Osteoblast (primary cell): ENCODE measurements at regions not wholly inside any gene's neighbourhood (a gene's known extent, or its start where the extent isn't known, plus 50 kb on each side); places are given as distances from the start of the nearest gene placed in this dataset.

Experiments
- DNase-seq: peaks from one replicate; pipeline ENCODE4 v3.0.0; 2011; ENCODE audit warnings: low spot score, mixed read lengths; ENCODE audit not compliant: insufficient read length; ENCODE audit errors: missing footprints
- H2AFZ ChIP-seq: 2 replicates; pipeline ENCODE4 v1.6.0; 2011; ENCODE audit warnings: mild to moderate bottlenecking, low read length
- H3K27ac ChIP-seq: 2 replicates; pipeline ENCODE4 v1.5.1; 2011; ENCODE audit warnings: mild to moderate bottlenecking, low read depth, low read length, moderate library complexity
- H3K27me3 ChIP-seq: 2 replicates; pipeline ENCODE4 v1.6.0; 2012; ENCODE audit warnings: mild to moderate bottlenecking, control low read depth, inconsistent platforms, low read length, moderate library complexity; ENCODE audit not compliant: insufficient read depth
- H3K36me3 ChIP-seq: 2 replicates; pipeline ENCODE4 v1.5.1; 2011; ENCODE audit warnings: mild to moderate bottlenecking, low read length, control low read depth, moderate library complexity; ENCODE audit not compliant: insufficient read depth
- H3K4me1 ChIP-seq: 2 replicates; pipeline ENCODE4 v1.5.1; 2011; ENCODE audit warnings: mild to moderate bottlenecking, low read length, control low read depth, moderate library complexity; ENCODE audit not compliant: insufficient read depth
- H3K4me2 ChIP-seq: 2 replicates; pipeline ENCODE4 v1.6.0; 2011; ENCODE audit warnings: mild to moderate bottlenecking, low read length; ENCODE audit not compliant: insufficient read depth
- H3K4me3 ChIP-seq: fragments of 200-600 bp; sonication (generic); 3 replicates; pipeline ENCODE4 v1.5.1; 2012; ENCODE audit warnings: mild to moderate bottlenecking, low read length, inconsistent platforms; ENCODE audit not compliant: insufficient read depth
- H3K79me2 ChIP-seq: 2 replicates; pipeline ENCODE4 v1.6.0; 2012; ENCODE audit warnings: mild to moderate bottlenecking, low read length, control low read depth, inconsistent platforms; ENCODE audit not compliant: insufficient read depth
- H3K9me3 ChIP-seq: 2 replicates; pipeline ENCODE4 v1.5.1; 2011; ENCODE audit warnings: low read depth, low read length, control low read depth
- H4K20me1 ChIP-seq: 2 replicates; pipeline ENCODE4 v1.6.0; 2012; ENCODE audit warnings: mild to moderate bottlenecking, low read length, control low read depth; ENCODE audit not compliant: insufficient read depth
- TF ChIP-seq, protein P1 (sequence below): IDR thresholded peaks from 2 replicates; pipeline ENCODE4 v1.5.1; 2011; ENCODE audit warnings: mild to moderate bottlenecking, low read depth, low read length, moderate library complexity; ENCODE audit errors: extremely low read depth

DNA sequence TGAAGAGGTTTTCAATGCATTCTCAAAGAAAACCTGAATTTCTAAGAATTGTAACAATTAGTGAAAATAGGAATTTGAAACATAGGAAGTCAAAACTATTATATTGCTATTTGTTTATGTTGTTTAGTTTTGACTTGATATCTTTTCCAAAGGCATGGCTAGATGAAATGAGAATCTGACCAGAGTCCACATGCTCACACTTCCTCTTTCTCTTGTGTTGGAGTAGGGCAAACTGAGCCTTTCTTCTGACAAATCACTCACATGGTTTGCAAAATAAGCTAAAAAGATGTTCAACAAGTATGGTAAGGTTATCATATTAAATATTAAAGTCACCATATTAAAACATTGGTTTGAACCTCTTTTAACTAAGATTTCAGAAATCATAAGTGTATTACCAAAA lies 512.6 kb downstream of the ISL1 start:
- no peaks in the 10 kb centered on the region for H3K27me3 ChIP-seq
- no peaks in the 10 kb centered on the region for H3K79me2 ChIP-seq
- H3K9me3 ChIP-seq: no peaks in the 10 kb centered on the region
- TF ChIP-seq, protein P1, sequence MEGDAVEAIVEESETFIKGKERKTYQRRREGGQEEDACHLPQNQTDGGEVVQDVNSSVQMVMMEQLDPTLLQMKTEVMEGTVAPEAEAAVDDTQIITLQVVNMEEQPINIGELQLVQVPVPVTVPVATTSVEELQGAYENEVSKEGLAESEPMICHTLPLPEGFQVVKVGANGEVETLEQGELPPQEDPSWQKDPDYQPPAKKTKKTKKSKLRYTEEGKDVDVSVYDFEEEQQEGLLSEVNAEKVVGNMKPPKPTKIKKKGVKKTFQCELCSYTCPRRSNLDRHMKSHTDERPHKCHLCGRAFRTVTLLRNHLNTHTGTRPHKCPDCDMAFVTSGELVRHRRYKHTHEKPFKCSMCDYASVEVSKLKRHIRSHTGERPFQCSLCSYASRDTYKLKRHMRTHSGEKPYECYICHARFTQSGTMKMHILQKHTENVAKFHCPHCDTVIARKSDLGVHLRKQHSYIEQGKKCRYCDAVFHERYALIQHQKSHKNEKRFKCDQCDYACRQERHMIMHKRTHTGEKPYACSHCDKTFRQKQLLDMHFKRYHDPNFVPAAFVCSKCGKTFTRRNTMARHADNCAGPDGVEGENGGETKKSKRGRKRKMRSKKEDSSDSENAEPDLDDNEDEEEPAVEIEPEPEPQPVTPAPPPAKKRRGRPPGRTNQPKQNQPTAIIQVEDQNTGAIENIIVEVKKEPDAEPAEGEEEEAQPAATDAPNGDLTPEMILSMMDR: no peak
- H3K4me1 ChIP-seq: no peaks in the 10 kb centered on the region
- no peak overlapping the region for H3K4me2 ChIP-seq
- no peak for DNase-seq
- H3K36me3 ChIP-seq: no peaks in the 10 kb centered on the region
- no peak overlapping the region for H3K4me3 ChIP-seq
- H3K27ac ChIP-seq: no peak overlapping the region
- H4K20me1 ChIP-seq: no peaks in the 10 kb centered on the region
- H2AFZ ChIP-seq: no peak overlapping the region

DNA sequence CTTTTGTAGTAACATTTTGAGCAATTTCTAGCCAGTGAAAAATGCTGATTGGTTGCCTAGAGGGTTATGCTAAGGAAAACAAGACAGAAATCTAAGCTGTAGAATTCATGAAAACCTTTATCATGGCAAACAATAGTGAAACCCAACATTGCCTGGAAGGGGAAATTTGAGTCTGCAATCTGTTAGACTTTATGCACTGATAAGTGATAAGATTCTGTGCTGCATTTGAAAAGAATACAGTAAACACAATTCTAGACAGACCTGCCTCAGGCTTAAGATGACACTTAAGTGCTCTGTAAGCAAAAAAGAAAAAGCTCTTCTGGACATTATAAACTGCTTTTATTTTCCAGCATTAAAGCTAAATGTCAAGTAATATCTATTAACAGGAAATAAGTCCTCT lies 519.3 kb downstream of the ISL1 start:
- TF ChIP-seq, protein P1: no peak
- DNase-seq: no peak

DNA sequence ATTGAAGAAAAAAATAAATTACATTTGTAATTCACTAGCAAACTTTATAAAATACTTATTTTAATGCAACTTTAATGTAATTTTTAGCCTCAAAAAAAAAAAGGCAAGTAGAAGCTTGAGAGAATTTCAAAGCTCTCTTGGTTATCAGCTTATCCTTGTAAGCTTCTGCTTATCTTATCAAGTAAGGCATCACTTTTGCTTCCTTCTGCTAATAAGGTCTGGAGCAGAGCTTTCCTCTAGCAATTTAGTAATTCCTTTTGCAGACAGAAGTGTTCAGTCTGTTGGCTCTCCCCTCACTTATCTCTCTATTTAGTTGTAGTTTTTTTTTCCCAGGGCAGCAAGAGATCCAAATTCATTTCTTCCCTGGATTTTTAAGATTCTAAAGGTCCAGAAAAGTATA lies 525.0 kb downstream of the ISL1 start:
- DNase-seq: no peak
- H3K4me2 ChIP-seq: no peak overlapping the region
- no peak overlapping the region for H2AFZ ChIP-seq
- H3K9me3 ChIP-seq: no peaks in the 10 kb centered on the region
- H3K4me1 ChIP-seq: no peaks in the 10 kb centered on the region
- no peaks in the 10 kb centered on the region for H3K27me3 ChIP-seq
- no peaks in the 10 kb centered on the region for H3K79me2 ChIP-seq
- no peaks in the 10 kb centered on the region for H4K20me1 ChIP-seq
- no peaks in the 10 kb centered on the region for H3K36me3 ChIP-seq
- H3K27ac ChIP-seq: no peak overlapping the region
- H3K4me3 ChIP-seq: no peak overlapping the region
- TF ChIP-seq, protein P1: no peak

More for the DNA sequence above, 519.3 kb downstream of the ISL1 start:
- no peaks in the 10 kb centered on the region for H3K36me3 ChIP-seq
- no peaks in the 10 kb centered on the region for H3K4me1 ChIP-seq
- no peak overlapping the region for H3K4me2 ChIP-seq
- no peaks in the 10 kb centered on the region for H3K79me2 ChIP-seq
- no peaks in the 10 kb centered on the region for H4K20me1 ChIP-seq
- no peak overlapping the region for H3K4me3 ChIP-seq
- H3K27ac ChIP-seq: no peak overlapping the region
- H3K27me3 ChIP-seq: no peaks in the 10 kb centered on the region
- no peaks in the 10 kb centered on the region for H3K9me3 ChIP-seq
- no peak overlapping the region for H2AFZ ChIP-seq

DNA sequence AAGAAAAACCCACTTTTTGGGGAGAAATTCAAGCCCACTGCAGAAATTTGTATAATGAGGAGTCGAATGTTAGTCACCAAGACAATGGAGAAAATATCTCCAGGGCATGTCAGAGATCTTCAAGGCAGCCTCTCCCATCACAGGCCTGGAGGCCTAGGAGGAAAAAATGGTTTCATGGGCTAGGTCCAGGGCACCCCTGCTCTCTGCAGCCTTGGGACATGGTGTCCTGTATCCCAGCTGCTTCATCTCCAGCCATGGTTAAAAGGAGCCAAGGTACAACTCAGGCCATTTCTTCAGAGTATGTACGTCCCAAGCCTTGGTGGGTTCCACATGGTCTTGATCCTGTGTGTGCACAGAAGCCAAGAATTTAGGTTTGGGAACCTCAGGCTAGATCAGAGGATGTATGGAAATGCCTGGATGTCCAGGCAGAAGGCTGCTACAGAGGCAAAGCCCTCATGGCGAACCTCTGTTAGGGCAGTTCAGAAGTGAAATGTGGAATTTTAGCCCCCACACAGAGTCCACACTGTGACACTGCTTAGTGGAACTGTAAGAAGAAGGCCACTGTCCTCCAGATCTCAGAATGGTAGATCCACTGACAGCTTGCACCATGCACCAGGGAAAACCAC lies 561.4 kb downstream of the ISL1 start:
- H3K4me2 ChIP-seq: no peak overlapping the region
- no peak overlapping the region for H2AFZ ChIP-seq
- H3K4me3 ChIP-seq: no peak overlapping the region
- peaks cover 7% of the 10 kb centered on the region for H3K9me3 ChIP-seq
- DNase-seq: no peak
- no peaks in the 10 kb centered on the region for H4K20me1 ChIP-seq
- TF ChIP-seq, protein P1: no peak
- H3K36me3 ChIP-seq: no peaks in the 10 kb centered on the region
- no peaks in the 10 kb centered on the region for H3K27me3 ChIP-seq
- H3K27ac ChIP-seq: no peak overlapping the region
- H3K79me2 ChIP-seq: no peaks in the 10 kb centered on the region
- H3K4me1 ChIP-seq: no peaks in the 10 kb centered on the region
